ENCODE measurements at regions not wholly inside any gene's neighbourhood (a gene's known extent, or its start where the extent isn't known, plus 50 kb on each side); places are given as distances from the start of the nearest gene placed in this dataset.
A peak's percentile ranks its signal among the peaks of the same experiment; 100 is the strongest.

- Histone ChIP-seq H3K79me2 (ENCODE audit: insufficient read depth) (no peaks in the 10 kb centered on the region), H3K27ac (ENCODE audit: low read depth in 2 of 2, low read length in 1 of 2) (peak overlapping the region in 1 of 2 experiments; percentile 28; a peak in 1 of 4 replicates), H3F3A (replicated peaks; ENCODE audit: insufficient read depth) (no peaks in the 10 kb centered on the region), H3K4me3 (ENCODE audit: low read depth in 2 of 2, low read length in 1 of 2) (no peak overlapping the region), H3K9ac (no peak overlapping the region), H2AFZ (ENCODE audit: low read depth) (no peak overlapping the region), H3K4me2 (no peak overlapping the region), H3K9me2 (no peaks in the 10 kb centered on the region), H4K20me1 (ENCODE audit: insufficient read depth) (no peaks in the 10 kb centered on the region), H3K4me1 (ENCODE audit: control insufficient read depth in 1 of 2, insufficient read depth in 2 of 2, low read depth in 1 of 2, low read length in 1 of 2) (peaks cover 0 to 19% of the 10 kb centered on the region in 2 experiments; a peak in 2 of 4 replicates), H3K9me3 (no peaks in the 10 kb centered on the region), H3K27me3 (ENCODE audit: insufficient read depth) (no peaks in the 10 kb centered on the region), H3K36me3 (replicated peaks in 1 of 2; ENCODE audit: control insufficient read depth in 1 of 2, insufficient read depth in 2 of 2, low read length in 1 of 2) (no peaks in the 10 kb centered on the region)
- 81% methylated on average over 1 of the region's 1 CpG for WGBS (ENCODE audit: low lambda C conversion rate)
- DNase-seq = no peak
- ChIA-PET POLR2A (no interaction called here), CTCF (interaction anchor here (0.8 to 3.1 kb wide), 6 partner anchors 15 to 677 kb away, joined by 3 to 9 read pairs (median 4); no protein-coding TSS in a partner anchor)
- no peak for TF ChIP-seq RXRA (IDR thresholded peaks at IDR 0.05; ENCODE audit: borderline replicate concordance, low read depth)
- TF ChIP-seq, protein P1, sequence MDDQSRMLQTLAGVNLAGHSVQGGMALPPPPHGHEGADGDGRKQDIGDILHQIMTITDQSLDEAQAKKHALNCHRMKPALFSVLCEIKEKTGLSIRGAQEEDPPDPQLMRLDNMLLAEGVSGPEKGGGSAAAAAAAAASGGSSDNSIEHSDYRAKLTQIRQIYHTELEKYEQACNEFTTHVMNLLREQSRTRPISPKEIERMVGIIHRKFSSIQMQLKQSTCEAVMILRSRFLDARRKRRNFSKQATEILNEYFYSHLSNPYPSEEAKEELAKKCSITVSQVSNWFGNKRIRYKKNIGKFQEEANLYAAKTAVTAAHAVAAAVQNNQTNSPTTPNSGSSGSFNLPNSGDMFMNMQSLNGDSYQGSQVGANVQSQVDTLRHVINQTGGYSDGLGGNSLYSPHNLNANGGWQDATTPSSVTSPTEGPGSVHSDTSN (IDR thresholded peaks at IDR 0.05) = no peak
- TF ChIP-seq RAD21 (IDR thresholded peaks at IDR 0.05; ENCODE audit: low read length) = peak; percentile 64
- TF ChIP-seq USF2 (IDR thresholded peaks at IDR 0.05; ENCODE audit: borderline replicate concordance, low read depth, low read length) = no peak
- no peak for TF ChIP-seq GATA2 (CRISPR knock-in tag; IDR thresholded peaks at IDR 0.05)
- TF ChIP-seq CTCF (IDR thresholded peaks at IDR 0.05) = peak; percentile 30; the same call in 1 of the 2 replicates
- TF ChIP-seq SIN3A (IDR thresholded peaks at IDR 0.05; ENCODE audit: borderline replicate concordance, low read depth, low read length) = no peak
- TF ChIP-seq RCOR1 (IDR thresholded peaks at IDR 0.05; ENCODE audit: low read length) = no peak
- TF ChIP-seq POLR2AphosphoS5 (IDR thresholded peaks at IDR 0.05; ENCODE audit: low read depth, low read length) = no peak
- no peak for TF ChIP-seq CHD2 (IDR thresholded peaks at IDR 0.05; ENCODE audit: low read length, partially characterized antibody)
- no peak for TF ChIP-seq ELF1 (IDR thresholded peaks at IDR 0.05)
- TF ChIP-seq, protein P2, sequence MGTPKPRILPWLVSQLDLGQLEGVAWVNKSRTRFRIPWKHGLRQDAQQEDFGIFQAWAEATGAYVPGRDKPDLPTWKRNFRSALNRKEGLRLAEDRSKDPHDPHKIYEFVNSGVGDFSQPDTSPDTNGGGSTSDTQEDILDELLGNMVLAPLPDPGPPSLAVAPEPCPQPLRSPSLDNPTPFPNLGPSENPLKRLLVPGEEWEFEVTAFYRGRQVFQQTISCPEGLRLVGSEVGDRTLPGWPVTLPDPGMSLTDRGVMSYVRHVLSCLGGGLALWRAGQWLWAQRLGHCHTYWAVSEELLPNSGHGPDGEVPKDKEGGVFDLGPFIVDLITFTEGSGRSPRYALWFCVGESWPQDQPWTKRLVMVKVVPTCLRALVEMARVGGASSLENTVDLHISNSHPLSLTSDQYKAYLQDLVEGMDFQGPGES (IDR thresholded peaks at IDR 0.05; ENCODE audit: low read depth, low read length) = no peak
- TF ChIP-seq MXI1 (IDR thresholded peaks at IDR 0.05; ENCODE audit: low read depth, low read length) = no peak
- TF ChIP-seq EP300 (IDR thresholded peaks at IDR 0.05; ENCODE audit: borderline replicate concordance in 1 of 2, low read depth in 1 of 2, low read length in 1 of 2) = no peak
- TF ChIP-seq REST (IDR thresholded peaks at IDR 0.05; ENCODE audit: low read depth, low read length) = no peak
Measured at GRCh38 chr15:37204692-37205091, 104.3 kb upstream of the MEIS2 start.

Data from SK-N-SH (cell line).